ENCODE measurements at regions not wholly inside any gene's neighbourhood (a gene's known extent, or its start where the extent isn't known, plus 50 kb on each side); places are given as distances from the start of the nearest gene placed in this dataset.

DNA sequence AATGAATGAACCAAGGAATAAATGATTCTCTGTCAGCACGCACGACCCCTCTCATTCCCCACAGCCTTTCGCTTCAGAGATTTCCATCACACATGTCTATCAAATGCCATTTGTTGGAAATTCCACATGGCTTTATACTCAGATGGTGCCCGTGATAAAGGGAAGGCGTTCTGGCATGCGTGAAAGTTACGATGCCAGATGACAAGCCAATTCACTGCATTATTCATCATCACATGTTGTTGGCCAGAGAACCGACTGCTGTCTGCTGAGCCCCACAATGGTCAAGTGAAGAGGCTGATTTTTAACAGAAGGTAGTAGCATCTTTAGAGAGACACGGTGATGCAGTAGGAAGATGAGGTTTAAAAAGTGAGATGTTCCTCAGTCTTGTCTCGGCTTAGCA, 74.1 kb upstream of the FRMD4B start:
- POLR2A ChIA-PET: no interaction called here
- CTCF ChIA-PET: no interaction called here
- DNase-seq (ENCODE audit: extremely low spot score): no peak
- TF ChIP-seq CTBP1 (IDR thresholded peaks at IDR 0.05; ENCODE audit: borderline replicate concordance) (no peak), LEF1 (IDR thresholded peaks at IDR 0.05; ENCODE audit: borderline replicate concordance) (no peak), FOXM1 (IDR thresholded peaks at IDR 0.05; ENCODE audit: borderline replicate concordance) (no peak), FOXA1 (IDR thresholded peaks at IDR 0.05) (no peak), SP1 (IDR thresholded peaks at IDR 0.05) (no peak), TARDBP (IDR thresholded peaks at IDR 0.05) (no peak), FOXK2 (IDR thresholded peaks at IDR 0.05) (no peak), ARNT (IDR thresholded peaks at IDR 0.05) (no peak), NFRKB (IDR thresholded peaks at IDR 0.05) (no peak), ELF4 (IDR thresholded peaks at IDR 0.05) (no peak), HDGF (IDR thresholded peaks at IDR 0.05; ENCODE audit: borderline replicate concordance) (no peak), L3MBTL2 (conservative IDR thresholded peaks at IDR 0.05) (no peak), SUZ12 (IDR thresholded peaks at IDR 0.05) (no peak)
- TF ChIP-seq, protein P1, sequence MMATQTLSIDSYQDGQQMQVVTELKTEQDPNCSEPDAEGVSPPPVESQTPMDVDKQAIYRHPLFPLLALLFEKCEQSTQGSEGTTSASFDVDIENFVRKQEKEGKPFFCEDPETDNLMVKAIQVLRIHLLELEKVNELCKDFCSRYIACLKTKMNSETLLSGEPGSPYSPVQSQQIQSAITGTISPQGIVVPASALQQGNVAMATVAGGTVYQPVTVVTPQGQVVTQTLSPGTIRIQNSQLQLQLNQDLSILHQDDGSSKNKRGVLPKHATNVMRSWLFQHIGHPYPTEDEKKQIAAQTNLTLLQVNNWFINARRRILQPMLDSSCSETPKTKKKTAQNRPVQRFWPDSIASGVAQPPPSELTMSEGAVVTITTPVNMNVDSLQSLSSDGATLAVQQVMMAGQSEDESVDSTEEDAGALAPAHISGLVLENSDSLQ (IDR thresholded peaks at IDR 0.05): no peak

DNA sequence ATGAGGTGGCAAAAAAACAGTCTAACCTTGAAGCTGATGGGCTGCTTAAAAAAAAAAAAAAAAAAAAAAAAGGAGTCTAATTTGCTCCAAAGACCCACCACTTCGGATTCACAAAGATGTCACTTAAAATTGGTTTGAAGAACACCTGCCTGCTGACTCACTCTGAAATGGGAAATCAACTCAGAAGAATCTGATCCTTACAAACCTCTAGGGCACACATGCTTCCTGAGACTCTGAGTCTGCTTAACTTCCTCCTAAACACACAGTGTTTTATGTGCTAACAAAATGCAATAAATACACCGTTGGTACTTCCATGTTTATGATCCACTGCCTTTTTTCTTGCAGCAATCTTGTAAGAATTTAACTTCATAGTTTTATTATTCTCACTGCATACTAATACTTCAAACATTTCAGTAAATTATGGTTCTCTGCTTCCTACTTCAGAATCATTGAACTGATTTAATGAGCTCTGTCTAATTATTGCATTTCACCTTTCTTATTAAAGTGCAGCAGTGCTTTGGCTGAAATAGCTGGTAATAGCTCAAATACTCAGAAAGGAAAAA, 73.0 kb upstream of the FRMD4B start:
- CTCF ChIA-PET: no interaction called here

DNA sequence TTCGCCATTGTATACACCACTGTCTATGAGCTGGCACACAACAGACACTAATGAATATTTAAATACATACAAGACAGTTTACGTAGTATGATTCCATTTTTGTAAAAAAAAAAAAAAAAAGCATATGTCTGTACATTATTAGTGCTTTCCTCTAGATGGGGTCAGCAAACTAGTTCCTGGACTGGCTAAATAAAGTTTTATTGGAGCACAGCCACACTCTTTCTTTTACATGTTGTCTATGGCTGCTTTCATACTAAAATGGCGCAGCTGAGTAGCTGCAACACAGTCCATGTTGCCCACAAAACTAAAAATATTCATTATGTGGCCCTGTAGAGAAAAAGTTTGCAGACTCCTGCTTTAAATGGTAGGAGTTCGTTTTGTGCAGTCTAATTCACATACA, 70.7 kb upstream of the FRMD4B start:
- ChIA-PET POLR2A (no interaction called here), CTCF (no interaction called here)
- no peak for TF ChIP-seq ELF4 (IDR thresholded peaks at IDR 0.05)
- no peak for TF ChIP-seq L3MBTL2 (conservative IDR thresholded peaks at IDR 0.05)
- no peak for TF ChIP-seq FOXA1 (IDR thresholded peaks at IDR 0.05)
- no peak for TF ChIP-seq BHLHE40 (IDR thresholded peaks at IDR 0.05; ENCODE audit: borderline replicate concordance)
- TF ChIP-seq HDGF (IDR thresholded peaks at IDR 0.05; ENCODE audit: borderline replicate concordance): no peak
- no peak for TF ChIP-seq LEF1 (IDR thresholded peaks at IDR 0.05; ENCODE audit: borderline replicate concordance)
- no peak for TF ChIP-seq FOXM1 (IDR thresholded peaks at IDR 0.05; ENCODE audit: borderline replicate concordance)
- TF ChIP-seq TARDBP (IDR thresholded peaks at IDR 0.05): no peak
- TF ChIP-seq SP1 (IDR thresholded peaks at IDR 0.05): no peak
- no peak for TF ChIP-seq SUZ12 (IDR thresholded peaks at IDR 0.05)
- TF ChIP-seq NFRKB (IDR thresholded peaks at IDR 0.05): no peak
- TF ChIP-seq, protein P1 (IDR thresholded peaks at IDR 0.05): no peak
- no peak for TF ChIP-seq ARNT (IDR thresholded peaks at IDR 0.05)
- no peak for TF ChIP-seq FOXK2 (IDR thresholded peaks at IDR 0.05)
- no peak for TF ChIP-seq ZNF384 (IDR thresholded peaks at IDR 0.05)
- TF ChIP-seq CTBP1 (IDR thresholded peaks at IDR 0.05; ENCODE audit: borderline replicate concordance): no peak
- DNase-seq (ENCODE audit: extremely low spot score): no peak

More for the DNA sequence above, 73.0 kb upstream of the FRMD4B start:
- no peak for TF ChIP-seq ARNT (IDR thresholded peaks at IDR 0.05)
- no peak for TF ChIP-seq ZNF384 (IDR thresholded peaks at IDR 0.05)
- no peak for TF ChIP-seq FOXM1 (IDR thresholded peaks at IDR 0.05; ENCODE audit: borderline replicate concordance)
- no peak for TF ChIP-seq CTBP1 (IDR thresholded peaks at IDR 0.05; ENCODE audit: borderline replicate concordance)
- no peak for TF ChIP-seq LEF1 (IDR thresholded peaks at IDR 0.05; ENCODE audit: borderline replicate concordance)
- TF ChIP-seq, protein P1 (IDR thresholded peaks at IDR 0.05): no peak
- TF ChIP-seq SUZ12 (IDR thresholded peaks at IDR 0.05): no peak
- POLR2A ChIA-PET: no interaction called here
- DNase-seq (ENCODE audit: extremely low spot score): no peak

DNA sequence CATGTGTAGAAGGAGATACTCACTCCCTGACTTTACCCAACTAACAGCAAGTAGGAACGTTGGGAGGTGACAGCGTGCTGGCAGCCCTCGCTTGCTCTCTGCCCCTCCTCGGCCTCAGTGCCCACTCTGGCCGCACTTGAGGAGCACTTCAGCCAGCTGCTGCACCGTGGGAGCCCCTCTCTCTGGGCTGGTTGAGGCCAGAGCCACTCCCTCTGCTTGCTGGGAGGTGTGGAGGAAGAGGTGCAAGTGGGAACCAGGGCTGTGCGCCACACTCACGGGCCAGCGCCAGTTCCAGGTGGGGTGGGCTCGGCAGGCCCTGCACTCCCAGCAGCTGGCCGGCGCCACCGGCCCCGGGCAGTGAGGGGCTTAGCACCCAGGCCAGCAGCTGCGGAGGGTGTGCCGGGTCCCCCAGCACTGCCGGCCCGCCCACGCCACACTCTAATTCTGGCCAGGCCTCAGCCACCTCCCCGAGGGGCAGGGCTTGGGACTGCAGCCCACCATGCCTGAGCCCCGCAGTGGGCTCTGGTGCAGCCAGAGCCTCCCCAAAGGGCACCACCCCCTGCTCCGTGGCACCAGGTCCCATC, 68.4 kb upstream of the FRMD4B start:
- CTCF ChIA-PET: no interaction called here

DNA sequence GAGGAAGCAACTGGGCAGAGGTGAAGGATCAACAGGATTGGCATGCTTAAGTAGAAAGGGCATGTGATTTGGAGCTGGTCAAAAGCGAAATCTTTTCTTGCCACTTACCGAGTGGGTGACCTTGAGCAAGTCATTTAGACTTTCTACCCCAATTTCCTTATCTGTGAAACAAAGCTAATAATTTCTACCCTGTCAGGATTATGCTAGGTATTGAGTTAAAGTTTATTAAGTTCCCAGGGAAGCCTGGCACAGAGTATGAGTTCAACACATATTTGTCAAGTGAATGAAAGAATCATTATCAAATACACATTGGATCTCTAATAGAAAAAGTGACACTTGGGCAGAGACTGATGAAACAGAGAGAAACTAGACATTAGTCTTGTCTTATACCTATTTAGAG, 66.4 kb upstream of the FRMD4B start:
- POLR2A ChIA-PET: no interaction called here
- TF ChIP-seq CTBP1 (IDR thresholded peaks at IDR 0.05; ENCODE audit: borderline replicate concordance) (no peak), FOXA1 (IDR thresholded peaks at IDR 0.05) (no peak), TARDBP (IDR thresholded peaks at IDR 0.05) (no peak), FOXM1 (IDR thresholded peaks at IDR 0.05; ENCODE audit: borderline replicate concordance) (no peak), ELF4 (IDR thresholded peaks at IDR 0.05) (no peak), NFRKB (IDR thresholded peaks at IDR 0.05) (no peak), SP1 (IDR thresholded peaks at IDR 0.05) (no peak), LEF1 (IDR thresholded peaks at IDR 0.05; ENCODE audit: borderline replicate concordance) (no peak), SUZ12 (IDR thresholded peaks at IDR 0.05) (no peak), HDGF (IDR thresholded peaks at IDR 0.05; ENCODE audit: borderline replicate concordance) (no peak), L3MBTL2 (conservative IDR thresholded peaks at IDR 0.05) (no peak), ARNT (IDR thresholded peaks at IDR 0.05) (no peak), ZNF384 (IDR thresholded peaks at IDR 0.05) (no peak), BHLHE40 (IDR thresholded peaks at IDR 0.05; ENCODE audit: borderline replicate concordance) (no peak), FOXK2 (IDR thresholded peaks at IDR 0.05) (no peak)
- TF ChIP-seq, protein P1 (IDR thresholded peaks at IDR 0.05): no peak

More for the DNA sequence above, 68.4 kb upstream of the FRMD4B start:
- DNase-seq (ENCODE audit: extremely low spot score): no peak
- TF ChIP-seq, protein P1 (IDR thresholded peaks at IDR 0.05): no peak
- TF ChIP-seq SUZ12 (IDR thresholded peaks at IDR 0.05) (no peak), NFRKB (IDR thresholded peaks at IDR 0.05) (no peak), ELF4 (IDR thresholded peaks at IDR 0.05) (no peak), FOXM1 (IDR thresholded peaks at IDR 0.05; ENCODE audit: borderline replicate concordance) (no peak), ARNT (IDR thresholded peaks at IDR 0.05) (no peak)
- POLR2A ChIA-PET: no interaction called here

More for the DNA sequence above, 66.4 kb upstream of the FRMD4B start:
- CTCF ChIA-PET: interaction anchor here (0.8 to 1.4 kb wide), 2 partner anchors 11 to 83 kb away, joined by 3 read pairs; no protein-coding TSS in a partner anchor
- DNase-seq (ENCODE audit: extremely low spot score): no peak
